Kidney (tissue), 13 donors: ENCODE measurements at regions not wholly inside any gene's neighbourhood (a gene's known extent, or its start where the extent isn't known, plus 50 kb on each side); places are given as distances from the start of the nearest gene placed in this dataset.

ENCODE experiments used
- DNase-seq, 5 donors: peaks; one replicate each; pipeline ENCODE4 v3.0.0-alpha.2; 2013 to 2020
- FAIRE-seq: peaks from 2 replicates; lab custom pipeline; 2012; peaks lifted over from hg19 to GRCh38; lab: Jason Lieb, UNC
- H3K27ac ChIP-seq, 2 donors: one replicate each; pipeline ENCODE4 v1.7.0; 2013; ENCODE audit warnings: low read depth in 2 of 2, low read length in 2 of 2, inconsistent platforms in 1 of 2
- H3K27me3 ChIP-seq: one replicate; pipeline ENCODE4 v1.7.1; 2013; ENCODE audit warnings: low read length, inconsistent platforms; ENCODE audit not compliant: control insufficient read depth, insufficient read depth
- H3K36me3 ChIP-seq, 3 donors: one replicate each; pipeline versions ENCODE4 v1.7.0 to v1.7.1; 2013; ENCODE audit warnings: low read length in 3 of 3, control low read depth in 1 of 3, inconsistent platforms in 1 of 3; ENCODE audit not compliant: insufficient read depth in 3 of 3, control insufficient read depth in 2 of 3
- H3K4me1 ChIP-seq, 3 donors: one replicate each; pipeline versions ENCODE4 v1.7.0 to v1.7.1; 2013; ENCODE audit warnings: low read length in 3 of 3, inconsistent platforms in 1 of 3, low read depth in 1 of 3; ENCODE audit not compliant: control insufficient read depth in 2 of 3, insufficient read depth in 2 of 3
- H3K4me3 ChIP-seq, 3 donors: one replicate each; pipeline versions ENCODE4 v1.7.0 to v1.8.1; 2013; ENCODE audit warnings: low read length in 3 of 3, control low read depth in 1 of 3, inconsistent platforms in 1 of 3
- H3K9ac ChIP-seq, 3 donors: one replicate each; pipeline versions ENCODE4 v1.7.0 to v1.7.1; 2013; ENCODE audit warnings: low read length in 3 of 3, control low read depth in 1 of 3, inconsistent platforms in 1 of 3
- H3K9me3 ChIP-seq, 3 donors: one replicate each; pipeline versions ENCODE4 v1.7.0 to v1.7.1; 2013; ENCODE audit warnings: low read length in 3 of 3, control low read depth in 1 of 3, inconsistent platforms in 1 of 3; ENCODE audit not compliant: control insufficient read depth in 2 of 3, insufficient read depth in 1 of 3
- intact Hi-C: fragments of 100-400 bp; cut with DNase I; formaldehyde crosslinking; loops from one replicate; pipeline ENCODE4 v1.11.1; 2022
- TF ChIP-seq, protein P1 (sequence below): IDR thresholded peaks from 3 replicates; pipeline ENCODE4 v1.5.1; 2012; ENCODE audit warnings: mild to moderate bottlenecking, moderate library complexity, borderline replicate concordance; ENCODE audit not compliant: insufficient read depth; ENCODE audit errors: extremely low read depth
- donor health status: control.
- donor health status: control.
- donor health status: control.
- donor health status: control.
- donor health status: control.
- donor health status: DM: yes; HTN: yes; CAD: no.
- donor health status: Normal renal cell carcinoma (clear cell type).

DNA sequence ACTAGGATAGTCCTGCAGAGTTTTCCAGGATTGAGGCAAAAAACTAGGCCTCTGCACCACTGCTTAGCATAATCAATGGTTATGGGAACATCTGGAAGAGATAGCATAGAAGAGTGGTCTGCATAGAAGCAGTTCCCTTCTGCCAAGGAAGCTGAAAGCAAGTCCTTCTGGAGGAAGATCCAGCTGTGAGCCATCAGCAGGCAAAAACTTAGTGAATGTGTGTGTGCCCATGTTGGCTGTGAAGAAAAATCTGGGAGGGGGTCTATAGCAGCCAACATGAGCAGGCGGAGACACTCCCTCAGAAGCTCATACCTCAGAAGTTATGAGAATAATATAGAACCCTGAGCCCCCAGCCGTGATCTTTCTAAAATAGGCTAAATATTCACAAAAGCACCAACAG is 228.1 kb upstream of the STEAP1 start:
- Histone ChIP-seq H3K27ac (no peak overlapping the region), H3K9ac (no peak overlapping the region), H3K36me3 (no peaks in the 10 kb centered on the region), H3K4me1 (no peaks in the 10 kb centered on the region), H3K4me3 (no peak overlapping the region), H3K27me3 (no peaks in the 10 kb centered on the region), H3K9me3 (no peaks in the 10 kb centered on the region)
- intact Hi-C loops = no loop called here
- FAIRE-seq (no peak), DNase-seq (no peak)
- TF ChIP-seq, protein P1, sequence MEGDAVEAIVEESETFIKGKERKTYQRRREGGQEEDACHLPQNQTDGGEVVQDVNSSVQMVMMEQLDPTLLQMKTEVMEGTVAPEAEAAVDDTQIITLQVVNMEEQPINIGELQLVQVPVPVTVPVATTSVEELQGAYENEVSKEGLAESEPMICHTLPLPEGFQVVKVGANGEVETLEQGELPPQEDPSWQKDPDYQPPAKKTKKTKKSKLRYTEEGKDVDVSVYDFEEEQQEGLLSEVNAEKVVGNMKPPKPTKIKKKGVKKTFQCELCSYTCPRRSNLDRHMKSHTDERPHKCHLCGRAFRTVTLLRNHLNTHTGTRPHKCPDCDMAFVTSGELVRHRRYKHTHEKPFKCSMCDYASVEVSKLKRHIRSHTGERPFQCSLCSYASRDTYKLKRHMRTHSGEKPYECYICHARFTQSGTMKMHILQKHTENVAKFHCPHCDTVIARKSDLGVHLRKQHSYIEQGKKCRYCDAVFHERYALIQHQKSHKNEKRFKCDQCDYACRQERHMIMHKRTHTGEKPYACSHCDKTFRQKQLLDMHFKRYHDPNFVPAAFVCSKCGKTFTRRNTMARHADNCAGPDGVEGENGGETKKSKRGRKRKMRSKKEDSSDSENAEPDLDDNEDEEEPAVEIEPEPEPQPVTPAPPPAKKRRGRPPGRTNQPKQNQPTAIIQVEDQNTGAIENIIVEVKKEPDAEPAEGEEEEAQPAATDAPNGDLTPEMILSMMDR = no peak

DNA sequence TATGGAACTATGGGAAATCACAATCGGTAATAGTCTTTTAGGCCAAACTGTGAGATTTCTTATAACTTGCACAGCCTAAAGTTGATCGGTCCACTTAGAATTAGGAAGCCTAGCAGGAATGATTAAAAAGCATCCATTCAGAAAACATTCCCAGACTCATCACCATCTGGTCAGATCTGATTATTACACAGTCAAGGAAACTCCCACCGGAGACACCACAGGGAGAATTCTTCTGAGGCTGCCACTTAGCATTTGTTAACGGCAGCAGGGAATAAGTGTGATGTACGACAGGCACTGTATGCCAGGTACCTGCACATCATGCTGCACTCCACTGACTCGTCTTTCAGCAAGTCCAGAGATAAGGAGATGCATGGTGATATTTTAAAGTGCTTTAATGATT is 227.6 kb upstream of the STEAP1 start:
- TF ChIP-seq, protein P1 = no peak
- Histone ChIP-seq H3K27ac (no peak overlapping the region), H3K9me3 (no peaks in the 10 kb centered on the region), H3K4me1 (no peaks in the 10 kb centered on the region), H3K36me3 (no peaks in the 10 kb centered on the region), H3K27me3 (no peaks in the 10 kb centered on the region), H3K4me3 (no peak overlapping the region), H3K9ac (no peak overlapping the region)
- no peak for FAIRE-seq
- DNase-seq = no peak
- intact Hi-C loops = no loop called here

DNA sequence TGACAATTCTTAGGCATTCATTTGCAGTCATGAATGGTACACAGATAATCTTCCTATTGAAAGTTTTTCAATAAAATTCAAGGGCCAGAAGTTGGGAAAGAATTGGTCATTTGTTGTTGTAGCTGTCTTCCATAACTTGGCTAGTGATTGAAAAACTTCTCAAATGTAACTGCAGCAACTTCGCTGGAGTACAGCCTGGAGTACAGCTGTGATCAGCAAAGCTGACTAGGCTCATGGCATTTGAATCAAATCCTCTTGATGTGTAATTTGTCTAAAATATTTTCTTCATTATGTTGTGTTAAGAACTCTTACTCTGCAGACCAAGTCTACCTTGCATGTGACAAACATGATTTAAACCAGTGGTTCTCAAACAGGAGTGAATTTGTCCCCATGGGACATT is 226.5 kb upstream of the STEAP1 start:
- H3K36me3 ChIP-seq = no peaks in the 10 kb centered on the region

More for the DNA sequence above, 226.5 kb upstream of the STEAP1 start:
- intact Hi-C loops = no loop called here
- Histone ChIP-seq H3K9me3 (no peaks in the 10 kb centered on the region), H3K27me3 (no peaks in the 10 kb centered on the region), H3K4me3 (no peak overlapping the region), H3K27ac (no peak overlapping the region), H3K4me1 (no peaks in the 10 kb centered on the region), H3K9ac (no peak overlapping the region)
- DNase-seq = no peak
- TF ChIP-seq, protein P1 = no peak
- FAIRE-seq = no peak
